OCI-LY3 (cell line): ENCODE measurements at regions not wholly inside any gene's neighbourhood (a gene's known extent, or its start where the extent isn't known, plus 50 kb on each side); places are given as distances from the start of the nearest gene placed in this dataset.

Source experiments
- H2AFZ ChIP-seq: fragments of 200-600, 300-600 bp; shearing (Covaris generic); 2 replicates; pipeline ENCODE4 v1.6.0; 2014; ENCODE audit warnings: antibody characterized with exemption, low read depth, low read length
- H3K27ac ChIP-seq: fragments of 200-600, 300-600 bp; sonication (generic); 2 replicates; pipeline ENCODE4 v1.5.1; 2014; ENCODE audit warnings: mild to moderate bottlenecking, low read length, moderate library complexity, mixed read lengths
- H3K27me3 ChIP-seq: fragments of 200-600, 300-600 bp; sonication (generic); 2 replicates; pipeline ENCODE4 v1.6.1; 2014; ENCODE audit warnings: low read depth, low read length, mixed read lengths
- H3K36me3 ChIP-seq: fragments of 200-600, 300-600 bp; sonication (generic); replicated peaks from 2 replicates; pipeline ENCODE3; 2014; ENCODE audit warnings: low read depth, low read length, mixed read lengths
- H3K4me1 ChIP-seq: fragments of 300-600, 200-600 bp; sonication (generic); 2 replicates; pipeline ENCODE4 v1.6.1; 2014; ENCODE audit warnings: low read length, mixed read lengths
- H3K4me2 ChIP-seq: fragments of 200-600, 300-600 bp; sonication (generic); 2 replicates; pipeline ENCODE4 v1.6.1; 2014; ENCODE audit warnings: low read length, mixed read lengths
- H3K4me3 ChIP-seq: fragments of 300-600, 200-600 bp; sonication (generic); 2 replicates; pipeline ENCODE4 v1.5.1; 2014; ENCODE audit warnings: antibody characterized with exemption, mild to moderate bottlenecking, low read length, moderate library complexity
- H3K79me2 ChIP-seq: fragments of 300-600, 200-600 bp; shearing (Covaris generic); 2 replicates; pipeline ENCODE4 v1.6.1; 2014; ENCODE audit warnings: mild to moderate bottlenecking, low read length, mixed read lengths
- H3K9ac ChIP-seq: fragments of 300-600, 200-600 bp; shearing (Covaris generic); 2 replicates; pipeline ENCODE4 v1.6.0; 2014; ENCODE audit warnings: mild to moderate bottlenecking, low read length, moderate library complexity
- H3K9me3 ChIP-seq: fragments of 200-600, 300-600 bp; shearing (Covaris generic); 2 replicates; pipeline ENCODE4 v1.6.1; 2014; ENCODE audit warnings: low read length, mixed read lengths; ENCODE audit not compliant: insufficient read depth
- H4K20me1 ChIP-seq: fragments of 200-600, 300-600 bp; sonication (generic); 2 replicates; pipeline ENCODE4 v1.6.1; 2016; ENCODE audit warnings: low read length, mixed read lengths; ENCODE audit not compliant: insufficient read depth
- EZH2phosphoT487 ChIP-seq: fragments of 200-600 bp; shearing (Covaris generic); IDR thresholded peaks from 2 replicates; pipeline ENCODE4 v1.6.1; 2018; ENCODE audit warnings: antibody characterized with exemption, mixed run types, low read depth
- TF ChIP-seq, protein P1 (sequence below): fragments of 200-600, 300-600 bp; sonication (generic); IDR thresholded peaks from 2 replicates; pipeline ENCODE4 v1.5.1; 2014; ENCODE audit warnings: antibody characterized with exemption, low read length, low read depth

DNA sequence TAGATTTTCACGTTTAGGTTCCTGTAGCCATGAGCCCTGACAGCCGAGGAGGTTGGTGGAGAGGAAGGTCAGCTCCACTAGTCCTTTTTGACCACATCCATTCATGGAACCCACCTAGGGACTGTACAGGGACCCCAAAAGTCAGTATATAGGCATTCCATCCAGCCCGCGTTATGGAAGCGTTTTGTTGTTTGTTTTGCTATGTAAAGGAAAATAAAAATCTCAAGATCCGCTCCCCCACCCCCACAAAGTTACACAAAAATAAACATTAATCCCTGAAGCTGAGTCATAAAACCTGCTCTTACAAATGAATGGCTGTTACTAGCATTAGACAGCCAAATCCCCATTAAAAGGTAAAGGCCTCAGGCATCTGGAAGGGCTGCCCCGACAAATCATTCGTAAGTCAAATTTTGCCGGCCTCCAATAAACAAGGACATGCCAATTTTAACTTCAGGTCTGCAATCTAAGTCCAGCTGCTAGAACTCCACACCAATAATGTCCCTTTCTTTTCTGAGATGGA is 292.9 kb downstream of the MED10 start:
- Histone ChIP-seq H3K4me2 (no peak overlapping the region), H3K4me3 (no peak overlapping the region), H4K20me1 (no peaks in the 10 kb centered on the region), H2AFZ (no peak overlapping the region), H3K79me2 (no peaks in the 10 kb centered on the region), H3K9ac (no peak overlapping the region), H3K27me3 (no peaks in the 10 kb centered on the region), H3K36me3 (no peaks in the 10 kb centered on the region), H3K27ac (no peak overlapping the region), H3K4me1 (no peaks in the 10 kb centered on the region), H3K9me3 (no peaks in the 10 kb centered on the region)
- TF ChIP-seq EZH2phosphoT487, result no peak
- TF ChIP-seq, protein P1, sequence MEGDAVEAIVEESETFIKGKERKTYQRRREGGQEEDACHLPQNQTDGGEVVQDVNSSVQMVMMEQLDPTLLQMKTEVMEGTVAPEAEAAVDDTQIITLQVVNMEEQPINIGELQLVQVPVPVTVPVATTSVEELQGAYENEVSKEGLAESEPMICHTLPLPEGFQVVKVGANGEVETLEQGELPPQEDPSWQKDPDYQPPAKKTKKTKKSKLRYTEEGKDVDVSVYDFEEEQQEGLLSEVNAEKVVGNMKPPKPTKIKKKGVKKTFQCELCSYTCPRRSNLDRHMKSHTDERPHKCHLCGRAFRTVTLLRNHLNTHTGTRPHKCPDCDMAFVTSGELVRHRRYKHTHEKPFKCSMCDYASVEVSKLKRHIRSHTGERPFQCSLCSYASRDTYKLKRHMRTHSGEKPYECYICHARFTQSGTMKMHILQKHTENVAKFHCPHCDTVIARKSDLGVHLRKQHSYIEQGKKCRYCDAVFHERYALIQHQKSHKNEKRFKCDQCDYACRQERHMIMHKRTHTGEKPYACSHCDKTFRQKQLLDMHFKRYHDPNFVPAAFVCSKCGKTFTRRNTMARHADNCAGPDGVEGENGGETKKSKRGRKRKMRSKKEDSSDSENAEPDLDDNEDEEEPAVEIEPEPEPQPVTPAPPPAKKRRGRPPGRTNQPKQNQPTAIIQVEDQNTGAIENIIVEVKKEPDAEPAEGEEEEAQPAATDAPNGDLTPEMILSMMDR, result no peak

DNA sequence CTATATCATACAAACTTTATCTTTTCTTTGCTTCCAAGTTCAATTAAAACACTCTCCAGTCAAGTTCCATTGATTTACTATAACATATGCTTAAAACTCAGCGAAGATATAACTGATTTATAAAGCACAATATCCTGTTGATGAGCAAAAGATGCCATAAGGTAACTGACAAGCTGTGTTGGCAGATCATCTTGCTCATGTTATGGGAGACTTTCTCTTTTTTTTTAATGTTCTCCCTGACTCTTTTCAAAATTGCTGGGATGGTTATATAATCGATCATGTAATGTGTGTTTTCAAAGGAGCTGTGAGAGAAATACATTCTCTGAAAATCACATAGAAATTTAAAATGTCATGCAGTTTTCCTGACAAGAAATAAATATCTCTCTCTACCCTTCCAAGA is 293.5 kb downstream of the MED10 start:
- Histone ChIP-seq H3K27me3 (no peaks in the 10 kb centered on the region), H3K9ac (no peak overlapping the region), H3K4me1 (no peaks in the 10 kb centered on the region), H2AFZ (no peak overlapping the region), H3K4me3 (no peak overlapping the region), H3K4me2 (no peak overlapping the region), H3K79me2 (no peaks in the 10 kb centered on the region), H3K27ac (no peak overlapping the region), H3K36me3 (no peaks in the 10 kb centered on the region), H3K9me3 (no peaks in the 10 kb centered on the region), H4K20me1 (no peaks in the 10 kb centered on the region)
- no peak for TF ChIP-seq EZH2phosphoT487
- TF ChIP-seq, protein P1, result no peak

DNA sequence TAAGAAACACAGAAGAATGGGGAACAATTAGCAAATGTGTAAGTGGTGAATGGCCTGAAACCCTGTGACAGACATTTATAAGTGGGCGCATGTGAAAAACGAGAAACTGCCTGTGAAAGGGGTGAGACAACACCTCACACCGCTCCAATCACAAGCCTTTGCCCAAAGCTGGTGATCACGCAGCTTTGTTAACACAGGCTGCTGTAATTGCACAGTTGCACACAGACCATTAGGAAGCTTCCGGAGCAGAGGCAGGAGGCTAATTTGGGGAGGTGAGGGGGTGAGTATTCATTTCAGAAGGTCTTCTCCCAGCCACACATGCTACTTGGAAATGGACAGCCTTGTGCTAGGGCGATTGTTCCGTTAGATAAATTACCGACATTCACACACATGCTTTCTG is 294.0 kb downstream of the MED10 start:
- no peaks in the 10 kb centered on the region for H3K27me3 ChIP-seq
- H2AFZ ChIP-seq, result no peak overlapping the region
- H3K4me1 ChIP-seq, result no peaks in the 10 kb centered on the region
- H3K9me3 ChIP-seq, result no peaks in the 10 kb centered on the region
- TF ChIP-seq, protein P1, result no peak
- no peak for TF ChIP-seq EZH2phosphoT487
- H3K79me2 ChIP-seq, result no peaks in the 10 kb centered on the region
- no peak overlapping the region for H3K9ac ChIP-seq
- H4K20me1 ChIP-seq, result no peaks in the 10 kb centered on the region
- no peak overlapping the region for H3K4me2 ChIP-seq
- no peak overlapping the region for H3K27ac ChIP-seq
- H3K36me3 ChIP-seq, result no peaks in the 10 kb centered on the region
- H3K4me3 ChIP-seq, result no peak overlapping the region

DNA sequence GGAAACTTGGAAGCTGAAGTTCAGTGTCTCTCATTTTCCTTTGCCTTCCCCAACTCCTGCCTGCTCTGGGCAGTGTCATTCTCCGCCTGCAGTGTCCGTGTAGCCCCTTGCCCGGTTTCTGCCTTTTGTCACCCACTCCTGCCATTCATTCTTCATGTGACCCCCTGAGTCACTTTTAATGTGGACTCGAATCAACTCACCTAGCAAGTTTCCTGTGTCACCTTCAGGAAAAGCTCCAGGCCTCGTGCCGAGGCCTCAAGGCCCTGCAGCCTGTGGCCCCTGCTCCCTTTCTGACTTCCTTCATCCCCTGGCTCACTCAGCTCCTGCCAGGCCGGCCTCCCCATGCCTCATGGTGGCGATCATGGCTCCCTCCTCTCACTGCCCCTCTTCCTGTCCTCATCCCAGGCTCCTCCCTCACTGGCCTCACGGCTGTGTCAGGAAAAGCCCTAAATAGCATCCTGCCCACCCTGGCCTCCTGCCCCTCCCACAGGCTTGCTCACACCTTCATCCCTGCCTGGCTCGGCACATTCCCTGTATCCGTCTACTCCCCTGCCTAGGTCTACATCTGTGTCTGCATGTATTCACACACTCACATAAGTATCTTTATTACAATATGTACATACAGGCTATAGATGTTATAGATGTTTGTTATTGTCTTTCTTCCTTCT is 294.9 kb downstream of the MED10 start:
- TF ChIP-seq, protein P1, result no peak
- TF ChIP-seq EZH2phosphoT487, result no peak
- H3K79me2 ChIP-seq, result no peaks in the 10 kb centered on the region
- no peaks in the 10 kb centered on the region for H3K4me1 ChIP-seq
- H3K27ac ChIP-seq, result no peak overlapping the region
- H3K9ac ChIP-seq, result no peak overlapping the region
- no peaks in the 10 kb centered on the region for H3K36me3 ChIP-seq
- H3K9me3 ChIP-seq, result no peaks in the 10 kb centered on the region
- H4K20me1 ChIP-seq, result no peaks in the 10 kb centered on the region
- no peak overlapping the region for H3K4me2 ChIP-seq
- H2AFZ ChIP-seq, result no peak overlapping the region
- no peaks in the 10 kb centered on the region for H3K27me3 ChIP-seq
- H3K4me3 ChIP-seq, result no peak overlapping the region
